GM21360 (cell line): ENCODE measurements at regions not wholly inside any gene's neighbourhood (a gene's known extent, or its start where the extent isn't known, plus 50 kb on each side); places are given as distances from the start of the nearest gene placed in this dataset.

Experiments
- ATAC-seq: cut with Tn5 transposase; IDR thresholded peaks from one replicate; pipeline ENCODE4 v1.9.1; 2021; ENCODE audit warnings: mild to moderate bottlenecking, moderate library complexity; ENCODE audit not compliant: unreplicated experiment

- no peak for ATAC-seq
Measured at GRCh38 chr9:118871531-118871930, 497.7 kb downstream of the BRINP1 start.

- ATAC-seq: no peak
Measured at GRCh38 chr9:118882684-118883083, 486.6 kb downstream of the BRINP1 start.

- ATAC-seq: no peak
Measured at GRCh38 chr9:118883411-118883810, 485.8 kb downstream of the BRINP1 start.

GRCh38 chr9:118891213-118891612 is 478.0 kb downstream of the BRINP1 start:
- no peak for ATAC-seq

- ATAC-seq: no peak
Measured at GRCh38 chr9:118896324-118897000, 472.8 kb downstream of the BRINP1 start.

GRCh38 chr9:118918180-118918579 is 451.1 kb downstream of the BRINP1 start:
- ATAC-seq: no peak

GRCh38 chr9:118928722-118929121 is 440.5 kb downstream of the BRINP1 start:
- ATAC-seq: no peak

- ATAC-seq: no peak
Measured at GRCh38 chr9:118929287-118929686, 439.9 kb downstream of the BRINP1 start.

GRCh38 chr9:118931941-118932340 is 437.3 kb downstream of the BRINP1 start:
- no peak for ATAC-seq

GRCh38 chr9:118938581-118938980 is 430.7 kb downstream of the BRINP1 start:
- no peak for ATAC-seq

GRCh38 chr9:118940473-118940872 is 428.8 kb downstream of the BRINP1 start:
- ATAC-seq: no peak

- ATAC-seq: no peak
Measured at GRCh38 chr9:118946669-118947068, 422.6 kb downstream of the BRINP1 start.

GRCh38 chr9:118954857-118955256 is 414.4 kb downstream of the BRINP1 start:
- ATAC-seq: no peak

- ATAC-seq: no peak
Measured at GRCh38 chr9:118957585-118957984, 411.6 kb downstream of the BRINP1 start.

- ATAC-seq: no peak
Measured at GRCh38 chr9:118959366-118959765, 409.9 kb downstream of the BRINP1 start.

GRCh38 chr9:118961857-118962256 is 407.4 kb downstream of the BRINP1 start:
- ATAC-seq: no peak

- no peak for ATAC-seq
Measured at GRCh38 chr9:118962426-118962825, 406.8 kb downstream of the BRINP1 start.

GRCh38 chr9:118963674-118964073 is 405.6 kb downstream of the BRINP1 start:
- no peak for ATAC-seq

GRCh38 chr9:118967901-118968300 is 401.3 kb downstream of the BRINP1 start:
- no peak for ATAC-seq

- ATAC-seq: no peak
Measured at GRCh38 chr9:118975736-118976135, 393.5 kb downstream of the BRINP1 start.

GRCh38 chr9:118976160-118976559 is 393.1 kb downstream of the BRINP1 start:
- ATAC-seq: no peak

- no peak for ATAC-seq
Measured at GRCh38 chr9:118984607-118985006, 384.6 kb downstream of the BRINP1 start.

- no peak for ATAC-seq
Measured at GRCh38 chr9:118985851-118986250, 383.4 kb downstream of the BRINP1 start.
